Heart left ventricle (tissue), 13 donors: ENCODE measurements at regions not wholly inside any gene's neighbourhood (a gene's known extent, or its start where the extent isn't known, plus 50 kb on each side); places are given as distances from the start of the nearest gene placed in this dataset.

Source experiments
- POLR2A ChIP-seq, 2 donors: fragments of 450-650 bp; IDR thresholded peaks; one replicate each; pipeline ENCODE4 v1.6.1; 2017; ENCODE audit warnings: antibody characterized with exemption in 2 of 2, mild to moderate bottlenecking in 2 of 2, moderate library complexity in 2 of 2
- TF ChIP-seq, protein P1 (sequence below), 12 donors: fragments of 200-600 bp; sonication (generic) in 4 of 12; IDR thresholded peaks; one replicate each; pipeline versions ENCODE4 v1.5.0 to v1.8.0; 2018 to 2022; ENCODE audit warnings: antibody characterized with exemption in 12 of 12, mild to moderate bottlenecking in 5 of 12
- donor health status: ischemic (EF 13 %, LVEDD 7.1; RV severe dilation, severe dysfunction).
- donor health status: DM: no; HTN: yes; CAD: no.
- donor health status: DM: no; HTN: no; CAD: no.
- donor health status: ischemic (EF 25% LVEDD 6.9; RV normal size, moderate dysfunction).
- donor health status: ischemic (EF 25% LVEDD 5.7; RV mildly dilated, moderate dysfunction).
- donor health status: ischemic (EF 35%, LVEDD 5.7; RV mildly dilated, moderate dysfunction).
- donor health status: nonischemic (EF 11% LVEDD 7.7; RV severe dilation, severe dysfunction).
- donor health status: DM: yes; HTN: yes; CAD: no.
- donor health status: PGD.
- donor health status: ischemic (EF 29% LVEDD 5.4; RV normal size, mild dysfunction).
- donor health status: nonischemic (EF 23%, LVEDD 6.1; RV moderate dilation, normal function).

DNA sequence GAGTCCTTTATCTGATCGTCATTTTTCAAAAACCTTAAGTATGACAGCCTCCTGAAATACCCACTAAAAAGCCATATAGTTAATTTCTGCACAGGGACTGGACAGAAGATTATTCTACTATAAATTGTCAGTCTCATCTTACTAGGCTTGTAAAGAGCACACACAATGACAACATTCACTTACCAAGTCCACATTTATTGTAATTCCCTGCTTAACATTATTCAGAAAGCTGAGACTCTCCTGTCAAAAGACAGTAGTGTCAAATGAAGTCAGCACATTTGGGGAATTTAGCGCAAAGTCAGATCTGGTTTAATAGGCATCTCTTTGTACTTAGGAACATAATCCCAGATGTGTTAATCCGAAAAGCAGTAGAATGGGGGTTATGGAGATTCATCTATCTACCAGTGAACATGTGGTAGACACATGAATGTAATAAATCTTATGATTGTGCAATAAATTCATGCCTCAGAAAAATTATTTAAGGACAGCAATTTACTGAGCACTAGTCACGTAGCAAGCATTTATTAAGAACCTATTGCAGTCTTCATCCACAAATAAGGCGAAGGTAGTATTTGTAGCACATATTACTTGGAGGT is 224.6 kb upstream of the GPC6 start:
- TF ChIP-seq, protein P1, sequence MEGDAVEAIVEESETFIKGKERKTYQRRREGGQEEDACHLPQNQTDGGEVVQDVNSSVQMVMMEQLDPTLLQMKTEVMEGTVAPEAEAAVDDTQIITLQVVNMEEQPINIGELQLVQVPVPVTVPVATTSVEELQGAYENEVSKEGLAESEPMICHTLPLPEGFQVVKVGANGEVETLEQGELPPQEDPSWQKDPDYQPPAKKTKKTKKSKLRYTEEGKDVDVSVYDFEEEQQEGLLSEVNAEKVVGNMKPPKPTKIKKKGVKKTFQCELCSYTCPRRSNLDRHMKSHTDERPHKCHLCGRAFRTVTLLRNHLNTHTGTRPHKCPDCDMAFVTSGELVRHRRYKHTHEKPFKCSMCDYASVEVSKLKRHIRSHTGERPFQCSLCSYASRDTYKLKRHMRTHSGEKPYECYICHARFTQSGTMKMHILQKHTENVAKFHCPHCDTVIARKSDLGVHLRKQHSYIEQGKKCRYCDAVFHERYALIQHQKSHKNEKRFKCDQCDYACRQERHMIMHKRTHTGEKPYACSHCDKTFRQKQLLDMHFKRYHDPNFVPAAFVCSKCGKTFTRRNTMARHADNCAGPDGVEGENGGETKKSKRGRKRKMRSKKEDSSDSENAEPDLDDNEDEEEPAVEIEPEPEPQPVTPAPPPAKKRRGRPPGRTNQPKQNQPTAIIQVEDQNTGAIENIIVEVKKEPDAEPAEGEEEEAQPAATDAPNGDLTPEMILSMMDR (IDR thresholded peaks at IDR 0.05) = no peak
- TF ChIP-seq POLR2A (IDR thresholded peaks at IDR 0.05) = no peak
